NB4 (cell line): ENCODE measurements at regions not wholly inside any gene's neighbourhood (a gene's known extent, or its start where the extent isn't known, plus 50 kb on each side); places are given as distances from the start of the nearest gene placed in this dataset.
"Not testable (repeated sequence)": the region's sequence is repeated elsewhere in the genome, so short reads cannot be mapped to it uniquely, and the experiment has no call there.

Experiments used
- DNase-seq: peaks from one replicate; pipeline ENCODE4 v3.0.0; 2010; ENCODE audit warnings: low read depth
- H3K4me3 ChIP-seq: one replicate; pipeline ENCODE4 v1.5.1; 2011; ENCODE audit warnings: mild to moderate bottlenecking, low read depth, low read length, moderate library complexity
- MYC ChIP-seq: IDR thresholded peaks from 2 replicates; pipeline ENCODE4 v1.6.1; 2011; ENCODE audit warnings: low read depth, low read length
- POLR2A ChIP-seq: IDR thresholded peaks from 2 replicates; pipeline ENCODE4 v1.6.1; 2011; ENCODE audit warnings: mild to moderate bottlenecking; ENCODE audit not compliant: insufficient read length; ENCODE audit errors: extremely low read depth
- TF ChIP-seq, protein P1 (sequence below): IDR thresholded peaks from 2 replicates; pipeline ENCODE4 v1.6.1; 2011; ENCODE audit warnings: low read depth, low read length
- TF ChIP-seq, protein P2 (sequence below): IDR thresholded peaks from one replicate; pipeline ENCODE4 v1.5.1; 2012; ENCODE audit warnings: low read depth, low read length

DNA sequence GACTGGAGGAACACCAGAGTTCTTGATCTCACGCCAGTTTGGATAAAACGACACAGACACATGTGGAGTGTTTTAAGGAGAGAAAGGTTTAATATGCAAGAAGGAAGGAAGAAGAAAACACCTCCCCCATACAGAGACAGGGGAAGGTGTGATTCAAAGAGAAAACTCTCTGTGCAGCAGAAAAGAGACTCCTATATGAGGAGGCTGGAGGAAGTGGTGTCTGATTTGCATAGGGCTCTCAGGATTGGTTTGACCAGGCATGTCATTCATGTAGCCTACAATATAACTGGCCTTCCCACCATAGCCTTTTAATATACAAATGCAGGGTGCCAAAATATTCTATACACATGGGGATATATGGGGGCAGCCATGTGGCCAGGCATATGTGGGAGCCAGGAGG, 1386.5 kb downstream of the RPIA start:
- TF ChIP-seq, protein P1, sequence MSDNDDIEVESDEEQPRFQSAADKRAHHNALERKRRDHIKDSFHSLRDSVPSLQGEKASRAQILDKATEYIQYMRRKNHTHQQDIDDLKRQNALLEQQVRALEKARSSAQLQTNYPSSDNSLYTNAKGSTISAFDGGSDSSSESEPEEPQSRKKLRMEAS, result no peak
- no peak for TF ChIP-seq POLR2A
- no peak for TF ChIP-seq MYC
- TF ChIP-seq, protein P2, sequence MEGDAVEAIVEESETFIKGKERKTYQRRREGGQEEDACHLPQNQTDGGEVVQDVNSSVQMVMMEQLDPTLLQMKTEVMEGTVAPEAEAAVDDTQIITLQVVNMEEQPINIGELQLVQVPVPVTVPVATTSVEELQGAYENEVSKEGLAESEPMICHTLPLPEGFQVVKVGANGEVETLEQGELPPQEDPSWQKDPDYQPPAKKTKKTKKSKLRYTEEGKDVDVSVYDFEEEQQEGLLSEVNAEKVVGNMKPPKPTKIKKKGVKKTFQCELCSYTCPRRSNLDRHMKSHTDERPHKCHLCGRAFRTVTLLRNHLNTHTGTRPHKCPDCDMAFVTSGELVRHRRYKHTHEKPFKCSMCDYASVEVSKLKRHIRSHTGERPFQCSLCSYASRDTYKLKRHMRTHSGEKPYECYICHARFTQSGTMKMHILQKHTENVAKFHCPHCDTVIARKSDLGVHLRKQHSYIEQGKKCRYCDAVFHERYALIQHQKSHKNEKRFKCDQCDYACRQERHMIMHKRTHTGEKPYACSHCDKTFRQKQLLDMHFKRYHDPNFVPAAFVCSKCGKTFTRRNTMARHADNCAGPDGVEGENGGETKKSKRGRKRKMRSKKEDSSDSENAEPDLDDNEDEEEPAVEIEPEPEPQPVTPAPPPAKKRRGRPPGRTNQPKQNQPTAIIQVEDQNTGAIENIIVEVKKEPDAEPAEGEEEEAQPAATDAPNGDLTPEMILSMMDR, result no peak
- H3K4me3 ChIP-seq, result no peak overlapping the region
- DNase-seq, result no peak

DNA sequence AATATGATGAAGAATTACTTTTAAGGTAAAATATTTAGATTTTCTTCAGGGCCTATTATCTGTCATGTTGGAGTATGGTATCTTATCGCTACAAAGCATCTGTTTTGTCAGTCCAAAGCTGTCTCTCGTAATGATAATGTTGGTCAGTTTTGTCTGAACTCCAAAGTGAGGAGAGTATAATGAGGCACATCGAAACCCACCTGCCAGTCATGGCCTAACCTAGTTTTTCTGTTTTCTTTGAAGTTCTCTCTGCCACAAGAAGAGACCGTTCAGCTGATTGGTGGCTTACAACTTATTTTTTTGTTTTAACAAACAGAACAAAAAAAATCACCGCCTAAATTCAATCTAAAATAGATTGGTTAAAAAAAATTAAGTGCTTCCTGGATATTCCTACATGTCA, 1387.9 kb downstream of the RPIA start:
- H3K4me3 ChIP-seq, result no peak overlapping the region
- DNase-seq, result no peak
- TF ChIP-seq, protein P2, result no peak
- TF ChIP-seq, protein P1, result no peak
- no peak for TF ChIP-seq MYC
- TF ChIP-seq POLR2A, result no peak

DNA sequence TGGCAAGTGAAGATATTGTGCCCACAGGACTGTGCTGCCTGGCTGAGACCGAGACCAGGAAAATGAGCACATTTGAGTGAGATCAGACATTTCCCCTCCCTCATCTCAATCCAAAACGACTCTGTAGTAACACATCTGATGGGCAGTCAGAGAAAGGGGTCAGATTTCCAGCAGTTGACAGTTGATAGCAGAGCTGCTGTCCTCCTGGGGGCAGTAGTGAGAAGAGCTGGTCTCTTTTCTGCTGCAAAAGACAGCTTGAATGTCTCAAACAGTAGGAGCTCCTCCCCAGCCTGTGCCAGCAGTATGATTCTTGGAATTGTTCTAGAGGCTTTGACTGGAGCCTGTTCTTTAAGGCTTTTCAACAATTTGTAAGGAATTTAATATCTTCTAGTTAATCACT, 1396.3 kb downstream of the RPIA start:
- TF ChIP-seq, protein P2, result peak; percentile 23
- not testable (repeated sequence) for DNase-seq, H3K4me3 ChIP-seq

DNA sequence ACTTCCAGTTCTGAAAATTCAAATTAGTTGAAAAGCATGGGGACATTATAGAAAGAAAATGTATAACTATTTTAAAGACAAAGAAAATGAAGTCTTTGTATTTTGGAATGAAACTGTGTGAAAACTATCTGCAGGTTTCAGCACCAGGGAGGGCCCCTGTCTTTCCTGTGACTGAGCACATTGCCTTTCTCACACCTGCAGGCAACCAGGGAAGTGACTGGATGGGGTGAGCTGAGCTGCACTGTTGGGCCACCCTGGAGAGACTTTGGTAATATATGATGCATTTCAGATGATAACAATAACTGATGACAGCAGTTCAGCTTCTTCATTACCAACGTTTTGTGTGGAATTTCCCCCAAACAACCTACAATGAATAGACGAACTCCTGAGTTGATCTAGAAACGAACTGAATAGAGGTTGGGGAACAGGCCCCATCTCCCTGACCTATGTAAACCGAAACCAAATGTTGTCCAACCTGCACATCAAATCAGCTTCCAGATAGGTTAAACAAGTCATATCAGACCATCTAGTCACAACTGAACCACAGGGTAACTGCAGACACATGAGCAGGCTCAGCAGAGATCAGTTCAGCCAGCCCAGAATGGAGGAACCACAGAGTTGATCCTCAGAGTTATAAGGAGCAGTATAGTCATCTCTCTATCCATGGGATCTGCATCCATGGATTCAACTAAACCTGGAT, 1402.2 kb downstream of the RPIA start:
- not testable (repeated sequence) for DNase-seq, H3K4me3 ChIP-seq

DNA sequence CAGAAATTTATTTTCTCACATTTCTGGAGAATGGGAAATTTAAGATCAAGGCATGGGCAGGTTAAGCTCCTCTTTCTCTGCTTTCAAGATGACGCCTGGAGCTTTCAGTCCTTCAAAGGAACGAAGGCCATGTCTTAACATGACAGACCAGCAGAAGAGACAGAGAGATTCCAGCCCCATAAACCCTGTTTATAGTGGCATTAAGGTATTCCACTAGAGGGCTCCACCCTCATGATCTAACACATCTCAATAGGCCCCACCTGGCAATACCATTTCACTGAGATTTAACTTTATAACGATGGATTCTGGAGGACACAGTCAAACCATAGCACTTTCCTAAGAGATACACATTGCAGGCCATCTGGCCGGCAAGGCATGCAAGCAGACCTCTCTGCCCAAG, 1406.1 kb downstream of the RPIA start:
- not testable (repeated sequence) for H3K4me3 ChIP-seq, DNase-seq

DNA sequence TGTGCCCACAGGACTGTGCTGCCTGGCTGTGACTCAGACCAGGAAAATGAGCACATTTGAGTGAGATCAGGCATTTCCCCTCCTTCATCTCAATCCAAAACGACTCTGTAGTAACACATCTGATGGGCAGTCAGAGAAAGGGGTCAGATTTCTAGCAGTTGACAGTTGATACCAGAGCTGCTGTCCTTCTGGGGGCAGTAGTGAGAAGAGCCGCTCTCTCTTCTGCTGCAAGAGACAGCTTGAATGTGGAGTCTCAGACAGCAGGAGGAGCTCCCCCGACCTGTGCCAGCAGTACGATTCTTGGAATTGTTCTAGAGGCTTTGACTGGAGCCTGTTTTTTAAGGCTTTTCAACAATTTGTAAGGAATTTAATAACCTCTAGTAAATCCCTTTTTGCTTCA, 1413.7 kb downstream of the RPIA start:
- DNase-seq, result peak; percentile 19
- TF ChIP-seq, protein P2, result peak; percentile 21
- not testable (repeated sequence) for H3K4me3 ChIP-seq

DNA sequence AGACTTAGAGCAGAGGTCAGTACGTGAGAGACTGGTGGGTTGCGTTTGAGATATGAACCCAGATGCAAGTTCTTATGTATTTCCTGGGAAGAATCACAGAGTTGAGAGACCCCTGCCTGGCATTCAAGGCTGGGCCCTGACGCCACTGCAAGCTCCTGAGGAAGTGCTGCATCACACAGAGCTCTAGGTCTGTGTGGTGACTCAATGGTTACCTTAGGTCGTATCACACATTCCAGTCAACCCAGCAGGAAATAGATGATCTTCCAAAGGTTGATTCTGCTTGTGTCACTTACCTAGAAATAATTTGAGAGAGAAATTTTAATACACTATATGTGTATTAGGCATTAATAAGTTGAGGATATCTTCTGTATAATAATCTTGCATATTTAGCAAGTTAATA, 1431.9 kb downstream of the RPIA start:
- not testable (repeated sequence) for DNase-seq, H3K4me3 ChIP-seq

DNA sequence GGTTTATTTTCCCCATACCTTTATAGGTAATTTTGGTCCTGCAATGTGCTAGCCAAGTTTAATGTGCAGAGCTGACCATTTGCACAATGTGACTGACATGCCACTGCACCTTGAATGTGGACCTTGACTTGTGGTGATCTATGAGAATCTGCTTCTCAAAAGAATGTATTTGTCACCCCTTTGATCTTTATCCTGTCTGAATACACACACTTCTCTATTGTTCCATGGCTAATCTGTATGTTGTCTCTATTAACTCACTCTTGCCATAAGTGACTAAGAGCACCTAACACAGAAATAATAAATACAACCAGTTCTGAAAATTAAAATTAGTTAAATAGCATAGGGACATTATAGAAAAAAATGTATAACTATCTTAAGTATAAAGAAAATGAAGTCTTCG, 1447.6 kb downstream of the RPIA start:
- DNase-seq, result not testable (repeated sequence)

DNA sequence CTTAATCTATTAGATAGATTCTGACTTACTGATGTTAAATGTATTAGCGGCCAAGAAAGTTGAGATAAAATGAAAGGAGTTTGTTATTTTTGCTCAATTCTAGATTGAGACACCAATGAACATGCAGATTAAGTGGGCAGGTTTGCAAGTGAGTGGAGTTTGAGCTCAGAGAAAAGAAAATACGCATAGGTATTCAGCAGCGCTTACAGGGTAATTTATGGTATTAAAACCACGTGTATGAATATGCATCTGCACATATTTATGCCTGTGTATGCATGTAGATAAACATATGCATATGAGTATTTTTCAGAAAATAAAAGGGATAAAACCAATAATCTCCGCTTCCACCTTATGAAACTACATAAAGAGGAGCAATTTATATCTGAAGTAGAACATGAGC, 1450.1 kb downstream of the RPIA start:
- H3K4me3 ChIP-seq, DNase-seq: not testable (repeated sequence)

More for the DNA sequence above, 1447.6 kb downstream of the RPIA start:
- not testable (repeated sequence) for H3K4me3 ChIP-seq

DNA sequence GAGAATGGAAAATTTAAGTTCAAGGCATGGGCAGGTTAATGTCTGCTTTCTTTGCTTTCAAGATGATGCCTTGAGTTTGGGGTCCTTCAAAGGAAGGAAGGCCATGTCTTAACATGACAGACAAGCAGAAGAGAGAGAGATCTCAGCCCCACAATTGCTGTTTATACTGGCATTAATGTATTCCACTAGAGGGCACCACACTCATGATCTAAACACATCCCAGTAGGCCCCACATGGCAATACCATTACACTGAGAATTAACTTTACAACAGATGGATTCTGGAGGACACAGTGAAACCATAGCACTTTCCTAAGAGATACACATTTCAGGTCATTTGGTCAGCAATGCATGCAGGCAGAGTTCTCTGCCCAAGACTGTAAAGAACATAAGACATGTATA, 1460.3 kb downstream of the RPIA start:
- not testable (repeated sequence) for DNase-seq, H3K4me3 ChIP-seq

DNA sequence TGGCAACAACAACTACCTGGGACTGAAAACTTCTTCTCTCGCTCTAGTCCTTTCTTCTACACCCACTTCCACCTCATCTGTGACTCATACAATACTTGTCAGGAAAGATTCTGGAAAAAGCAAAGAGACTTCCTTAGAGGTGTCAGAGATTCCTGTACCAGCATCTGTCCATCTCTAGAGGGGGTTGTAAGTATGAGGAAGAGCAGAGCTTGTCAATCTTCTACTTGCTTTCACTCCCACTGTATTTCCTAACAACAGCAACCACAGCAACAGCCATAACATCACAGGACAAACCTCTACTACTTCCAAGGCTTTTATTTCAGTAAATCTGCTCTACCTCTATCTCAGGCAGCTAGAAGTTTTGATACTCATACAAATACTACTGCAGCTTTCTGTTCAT, 1479.5 kb downstream of the RPIA start:
- peak; percentile 10 for DNase-seq
- H3K4me3 ChIP-seq, result not testable (repeated sequence)

DNA sequence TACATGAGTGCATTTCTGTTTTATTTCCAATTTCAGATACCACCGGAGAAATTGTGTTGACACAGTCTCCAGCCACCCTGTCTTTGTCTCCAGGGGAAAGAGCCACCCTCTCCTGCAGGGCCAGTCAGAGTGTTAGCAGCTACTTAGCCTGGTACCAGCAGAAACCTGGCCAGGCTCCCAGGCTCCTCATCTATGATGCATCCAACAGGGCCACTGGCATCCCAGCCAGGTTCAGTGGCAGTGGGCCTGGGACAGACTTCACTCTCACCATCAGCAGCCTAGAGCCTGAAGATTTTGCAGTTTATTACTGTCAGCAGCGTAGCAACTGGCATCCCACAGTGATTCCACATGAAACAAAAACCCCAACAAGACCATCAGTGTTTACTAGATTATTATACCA, 1481.6 kb downstream of the RPIA start:
- DNase-seq, H3K4me3 ChIP-seq: not testable (repeated sequence)

DNA sequence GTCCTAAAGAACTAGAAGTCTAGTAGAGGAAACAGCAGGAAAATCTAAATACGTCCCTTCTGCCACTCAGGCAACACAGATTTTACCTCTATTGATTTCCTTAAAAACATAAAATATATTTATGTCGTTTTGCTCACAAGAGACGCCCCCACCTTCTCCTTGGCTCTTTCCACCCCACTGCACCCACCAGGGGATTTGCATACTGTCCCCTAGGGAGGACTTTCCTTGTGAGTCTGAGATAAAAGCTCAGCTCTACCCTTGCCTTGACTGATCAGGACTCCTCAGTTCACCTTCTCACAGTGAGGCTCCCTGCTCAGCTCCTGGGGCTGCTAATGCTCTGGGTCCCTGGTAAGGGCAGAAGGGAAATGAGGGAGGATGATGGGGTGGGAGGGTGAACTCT, 1488.1 kb downstream of the RPIA start:
- not testable (repeated sequence) for H3K4me3 ChIP-seq, DNase-seq
